ENCODE measurements at regions not wholly inside any gene's neighbourhood (a gene's known extent, or its start where the extent isn't known, plus 50 kb on each side); places are given as distances from the start of the nearest gene placed in this dataset.
"Not testable (repeated sequence)": the region's sequence is repeated elsewhere in the genome, so short reads cannot be mapped to it uniquely, and the experiment has no call there.

- Histone ChIP-seq H3K9me3 (ENCODE audit: control insufficient read depth, insufficient read depth, low read depth, low read length) (no peaks in the 10 kb centered on the region), H3K36me3 (ENCODE audit: control insufficient read depth in 2 of 2, insufficient read depth in 1 of 2, low read length in 2 of 2) (no peaks in the 10 kb centered on the region), H3K4me3 (ENCODE audit: low read depth, low read length) (no peak overlapping the region), H3K4me1 (ENCODE audit: control insufficient read depth, insufficient read depth, low read length) (no peaks in the 10 kb centered on the region), H3K27ac (ENCODE audit: extremely low read depth, low read depth, low read length) (no peak overlapping the region)
- ChIA-PET CTCF (no interaction called here), POLR2A (no interaction called here)
- no peak for TF ChIP-seq ZNF391 (tag by site-specific recombination; IDR thresholded peaks at IDR 0.05; ENCODE audit: borderline replicate concordance, low read depth)
- no peak for TF ChIP-seq ZBTB20 (tag by site-specific recombination; IDR thresholded peaks at IDR 0.05)
- TF ChIP-seq ZNF843 (tag by site-specific recombination; IDR thresholded peaks at IDR 0.05): no peak
- TF ChIP-seq ZNF404 (tag by site-specific recombination; IDR thresholded peaks at IDR 0.05): no peak
- no peak for TF ChIP-seq PBX3 (CRISPR knock-in tag; IDR thresholded peaks at IDR 0.05)
- TF ChIP-seq ZNF658 (tag by site-specific recombination; IDR thresholded peaks at IDR 0.05): no peak
Measured at GRCh38 chr2:7165736-7166135, 248.5 kb downstream of the RNF144A start.

GRCh38 chr2:7167801-7168411 lies 250.7 kb downstream of the RNF144A start:
- Histone ChIP-seq H3K27ac (ENCODE audit: extremely low read depth, low read depth, low read length) (no peak overlapping the region), H3K4me1 (ENCODE audit: control insufficient read depth, insufficient read depth, low read length) (no peaks in the 10 kb centered on the region), H3K4me3 (ENCODE audit: low read depth, low read length) (no peak overlapping the region), H3K9me3 (ENCODE audit: control insufficient read depth, insufficient read depth, low read depth, low read length) (no peaks in the 10 kb centered on the region), H3K36me3 (ENCODE audit: control insufficient read depth in 2 of 2, insufficient read depth in 1 of 2, low read length in 2 of 2) (no peaks in the 10 kb centered on the region)
- TF ChIP-seq MZF1 (tag by site-specific recombination; IDR thresholded peaks at IDR 0.05; ENCODE audit: borderline replicate concordance) (no peak), ZNF426 (tag by site-specific recombination; IDR thresholded peaks at IDR 0.05) (no peak), PBX3 (CRISPR knock-in tag; IDR thresholded peaks at IDR 0.05) (no peak)
- ChIA-PET POLR2A (no interaction called here), CTCF (interaction anchor here (0.6 kb wide), 1 partner anchor 260 kb away, joined by 4 read pairs; no protein-coding TSS in a partner anchor)

GRCh38 chr2:7169593-7169992 lies 252.4 kb downstream of the RNF144A start:
- CTCF ChIA-PET: no interaction called here
- POLR2A ChIA-PET: no interaction called here
- H3K27ac ChIP-seq (ENCODE audit: extremely low read depth, low read depth, low read length): no peak overlapping the region
- H3K36me3 ChIP-seq (ENCODE audit: control insufficient read depth in 2 of 2, insufficient read depth in 1 of 2, low read length in 2 of 2): no peaks in the 10 kb centered on the region
- H3K4me1 ChIP-seq (ENCODE audit: control insufficient read depth, insufficient read depth, low read length): no peaks in the 10 kb centered on the region
- H3K4me3 ChIP-seq (ENCODE audit: low read depth, low read length): no peak overlapping the region
- TF ChIP-seq ZNF366 (tag by site-specific recombination; conservative IDR thresholded peaks at IDR 0.05): no peak
- H3K9me3 ChIP-seq (ENCODE audit: control insufficient read depth, insufficient read depth, low read depth, low read length): no peaks in the 10 kb centered on the region

- H3K36me3 ChIP-seq (ENCODE audit: control insufficient read depth in 2 of 2, insufficient read depth in 1 of 2, low read length in 2 of 2); H3K4me1 ChIP-seq (ENCODE audit: control insufficient read depth, insufficient read depth, low read length); H3K27ac ChIP-seq (ENCODE audit: extremely low read depth, low read depth, low read length); CTCF ChIA-PET; H3K4me3 ChIP-seq (ENCODE audit: low read depth, low read length); H3K9me3 ChIP-seq (ENCODE audit: control insufficient read depth, insufficient read depth, low read depth, low read length); POLR2A ChIA-PET: not testable (repeated sequence)
Measured at GRCh38 chr2:7178996-7179395, 261.8 kb downstream of the RNF144A start.

GRCh38 chr2:7180638-7181370 lies 263.6 kb downstream of the RNF144A start:
- CTCF ChIA-PET: interaction anchor here (0.6 to 1.9 kb wide), 3 partner anchors 23 to 468 kb away, joined by 3 to 4 read pairs (median 3); no protein-coding TSS in a partner anchor
- H3K36me3 ChIP-seq (ENCODE audit: control insufficient read depth in 2 of 2, insufficient read depth in 1 of 2, low read length in 2 of 2): no peaks in the 10 kb centered on the region
- H3K27ac ChIP-seq (ENCODE audit: extremely low read depth, low read depth, low read length): no peak overlapping the region
- no peaks in the 10 kb centered on the region for H3K9me3 ChIP-seq (ENCODE audit: control insufficient read depth, insufficient read depth, low read depth, low read length)
- no peak overlapping the region for H3K4me3 ChIP-seq (ENCODE audit: low read depth, low read length)
- POLR2A ChIA-PET: interaction anchor here (0.7 kb wide), 1 partner anchor 247 kb away, joined by 3 read pairs; no protein-coding TSS in a partner anchor
- no peaks in the 10 kb centered on the region for H3K4me1 ChIP-seq (ENCODE audit: control insufficient read depth, insufficient read depth, low read length)
- TF ChIP-seq ZBTB48 (tag by site-specific recombination; IDR thresholded peaks at IDR 0.05) (no peak), ZBTB49 (tag by site-specific recombination; IDR thresholded peaks at IDR 0.05; ENCODE audit: low read depth) (no peak), ZSCAN5A (tag by site-specific recombination; IDR thresholded peaks at IDR 0.05) (no peak), ZNF707 (tag by site-specific recombination; IDR thresholded peaks at IDR 0.05) (no peak), ELK4 (IDR thresholded peaks at IDR 0.05; ENCODE audit: borderline replicate concordance, low read depth, low read length) (no peak)
